HepG2 (cell line): ENCODE measurements at regions not wholly inside any gene's neighbourhood (a gene's known extent, or its start where the extent isn't known, plus 50 kb on each side); places are given as distances from the start of the nearest gene placed in this dataset.

ENCODE experiments used
- ATM ChIP-seq: fragments of 450-650 bp; IDR thresholded peaks from 2 replicates; pipeline ENCODE4 v1.7.1; 2017; ENCODE audit warnings: mild to moderate bottlenecking, borderline replicate concordance
- EZH2 ChIP-seq: conservative IDR thresholded peaks from 2 replicates; pipeline ENCODE4 v1.6.1; 2012; ENCODE audit warnings: mild to moderate bottlenecking, low read depth, low read length, moderate library complexity
- KDM2A ChIP-seq: sonication (generic); formaldehyde crosslinking; IDR thresholded peaks from 2 replicates; pipeline ENCODE4 v1.4.0; 2020; ENCODE audit warnings: low read depth, missing genetic modification reagents, borderline replicate concordance
- MAFK ChIP-seq, 2 experiments: IDR thresholded peaks in 1 of 2; conservative IDR thresholded peaks in 1 of 2; 2 replicates each; pipeline ENCODE4 v1.6.1; 2011; ENCODE audit warnings: improper control_type of control experiment in 2 of 2, low read length in 2 of 2
- SOX5 ChIP-seq: IDR thresholded peaks from 2 replicates; pipeline ENCODE4 v1.6.1; 2016; ENCODE audit warnings: borderline replicate concordance
- SUZ12 ChIP-seq: fragments of 150-350 bp; IDR thresholded peaks from 2 replicates; pipeline ENCODE4 v1.6.1; 2014; ENCODE audit warnings: low read depth, low read length
- ZNF12 ChIP-seq: sonication (generic); formaldehyde crosslinking; IDR thresholded peaks from 2 replicates; pipeline ENCODE4 v1.5.0; 2020; ENCODE audit warnings: missing genetic modification reagents
- TF ChIP-seq, protein P1 (sequence below): sonication (generic); formaldehyde crosslinking; IDR thresholded peaks from 2 replicates; pipeline ENCODE4 v1.4.0; 2020; ENCODE audit warnings: missing genetic modification reagents
- TF ChIP-seq, protein P2 (sequence below): sonication (generic); formaldehyde crosslinking; IDR thresholded peaks from 2 replicates; pipeline ENCODE4 v1.4.0; 2020; ENCODE audit warnings: missing genetic modification reagents; ENCODE audit errors: not compliant biosample characterization
- TF ChIP-seq, protein P3 (sequence below): sonication (generic); formaldehyde crosslinking; IDR thresholded peaks from 2 replicates; pipeline ENCODE4 v1.9.0; 2021; ENCODE audit warnings: mild to moderate bottlenecking, missing genetic modification reagents

DNA sequence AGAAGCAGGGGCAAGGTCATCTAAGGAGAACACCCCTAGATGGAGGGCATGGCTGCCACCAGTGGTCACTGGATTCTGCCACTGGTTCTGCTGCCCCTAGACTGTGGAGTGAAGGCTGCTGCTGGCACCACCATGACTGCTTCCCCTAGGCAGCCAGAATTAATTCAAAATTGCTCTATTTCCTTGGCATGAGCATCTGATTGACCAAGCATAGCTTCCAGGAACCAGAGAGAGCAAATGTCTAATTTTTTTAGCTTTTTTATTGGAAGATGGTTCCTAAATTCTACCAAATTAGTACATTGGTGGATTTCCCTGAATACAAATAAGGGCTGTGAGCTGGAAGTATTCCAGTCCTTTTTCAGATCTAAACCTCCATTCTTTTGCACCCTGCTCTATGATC, 270.2 kb upstream of the GBE1 start (continued):
- TF ChIP-seq, protein P1, sequence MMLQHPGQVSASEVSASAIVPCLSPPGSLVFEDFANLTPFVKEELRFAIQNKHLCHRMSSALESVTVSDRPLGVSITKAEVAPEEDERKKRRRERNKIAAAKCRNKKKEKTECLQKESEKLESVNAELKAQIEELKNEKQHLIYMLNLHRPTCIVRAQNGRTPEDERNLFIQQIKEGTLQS (CRISPR knock-in tag): no peak
- TF ChIP-seq ATM (no peak), KDM2A (CRISPR knock-in tag) (no peak), ZNF12 (no peak), SUZ12 (no peak), EZH2 (no peak), SOX5 (CRISPR knock-in tag) (no peak), MAFK (conservative IDR thresholded peaks at IDR 0.05 in 1 of 2, IDR thresholded peaks at IDR 0.05 in 1 of 2; ENCODE audit: low read length in 2 of 2) (no peak)
- TF ChIP-seq, protein P2, sequence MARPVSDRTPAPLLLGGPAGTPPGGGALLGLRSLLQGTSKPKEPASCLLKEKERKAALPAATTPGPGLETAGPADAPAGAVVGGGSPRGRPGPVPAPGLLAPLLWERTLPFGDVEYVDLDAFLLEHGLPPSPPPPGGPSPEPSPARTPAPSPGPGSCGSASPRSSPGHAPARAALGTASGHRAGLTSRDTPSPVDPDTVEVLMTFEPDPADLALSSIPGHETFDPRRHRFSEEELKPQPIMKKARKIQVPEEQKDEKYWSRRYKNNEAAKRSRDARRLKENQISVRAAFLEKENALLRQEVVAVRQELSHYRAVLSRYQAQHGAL (CRISPR knock-in tag): no peak
- TF ChIP-seq, protein P3, sequence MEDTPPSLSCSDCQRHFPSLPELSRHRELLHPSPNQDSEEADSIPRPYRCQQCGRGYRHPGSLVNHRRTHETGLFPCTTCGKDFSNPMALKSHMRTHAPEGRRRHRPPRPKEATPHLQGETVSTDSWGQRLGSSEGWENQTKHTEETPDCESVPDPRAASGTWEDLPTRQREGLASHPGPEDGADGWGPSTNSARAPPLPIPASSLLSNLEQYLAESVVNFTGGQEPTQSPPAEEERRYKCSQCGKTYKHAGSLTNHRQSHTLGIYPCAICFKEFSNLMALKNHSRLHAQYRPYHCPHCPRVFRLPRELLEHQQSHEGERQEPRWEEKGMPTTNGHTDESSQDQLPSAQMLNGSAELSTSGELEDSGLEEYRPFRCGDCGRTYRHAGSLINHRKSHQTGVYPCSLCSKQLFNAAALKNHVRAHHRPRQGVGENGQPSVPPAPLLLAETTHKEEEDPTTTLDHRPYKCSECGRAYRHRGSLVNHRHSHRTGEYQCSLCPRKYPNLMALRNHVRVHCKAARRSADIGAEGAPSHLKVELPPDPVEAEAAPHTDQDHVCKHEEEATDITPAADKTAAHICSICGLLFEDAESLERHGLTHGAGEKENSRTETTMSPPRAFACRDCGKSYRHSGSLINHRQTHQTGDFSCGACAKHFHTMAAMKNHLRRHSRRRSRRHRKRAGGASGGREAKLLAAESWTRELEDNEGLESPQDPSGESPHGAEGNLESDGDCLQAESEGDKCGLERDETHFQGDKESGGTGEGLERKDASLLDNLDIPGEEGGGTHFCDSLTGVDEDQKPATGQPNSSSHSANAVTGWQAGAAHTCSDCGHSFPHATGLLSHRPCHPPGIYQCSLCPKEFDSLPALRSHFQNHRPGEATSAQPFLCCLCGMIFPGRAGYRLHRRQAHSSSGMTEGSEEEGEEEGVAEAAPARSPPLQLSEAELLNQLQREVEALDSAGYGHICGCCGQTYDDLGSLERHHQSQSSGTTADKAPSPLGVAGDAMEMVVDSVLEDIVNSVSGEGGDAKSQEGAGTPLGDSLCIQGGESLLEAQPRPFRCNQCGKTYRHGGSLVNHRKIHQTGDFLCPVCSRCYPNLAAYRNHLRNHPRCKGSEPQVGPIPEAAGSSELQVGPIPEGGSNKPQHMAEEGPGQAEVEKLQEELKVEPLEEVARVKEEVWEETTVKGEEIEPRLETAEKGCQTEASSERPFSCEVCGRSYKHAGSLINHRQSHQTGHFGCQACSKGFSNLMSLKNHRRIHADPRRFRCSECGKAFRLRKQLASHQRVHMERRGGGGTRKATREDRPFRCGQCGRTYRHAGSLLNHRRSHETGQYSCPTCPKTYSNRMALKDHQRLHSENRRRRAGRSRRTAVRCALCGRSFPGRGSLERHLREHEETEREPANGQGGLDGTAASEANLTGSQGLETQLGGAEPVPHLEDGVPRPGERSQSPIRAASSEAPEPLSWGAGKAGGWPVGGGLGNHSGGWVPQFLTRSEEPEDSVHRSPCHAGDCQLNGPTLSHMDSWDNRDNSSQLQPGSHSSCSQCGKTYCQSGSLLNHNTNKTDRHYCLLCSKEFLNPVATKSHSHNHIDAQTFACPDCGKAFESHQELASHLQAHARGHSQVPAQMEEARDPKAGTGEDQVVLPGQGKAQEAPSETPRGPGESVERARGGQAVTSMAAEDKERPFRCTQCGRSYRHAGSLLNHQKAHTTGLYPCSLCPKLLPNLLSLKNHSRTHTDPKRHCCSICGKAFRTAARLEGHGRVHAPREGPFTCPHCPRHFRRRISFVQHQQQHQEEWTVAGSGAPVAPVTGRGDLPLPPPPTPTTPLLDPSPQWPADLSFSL (CRISPR knock-in tag): no peak
